Cerebellar cortex (tissue), 1 donor: ENCODE measurements at regions not wholly inside any gene's neighbourhood (a gene's known extent, or its start where the extent isn't known, plus 50 kb on each side); places are given as distances from the start of the nearest gene placed in this dataset.
"Not testable (repeated sequence)": the region's sequence is repeated elsewhere in the genome, so short reads cannot be mapped to it uniquely, and the experiment has no call there.

Source experiments
- DNase-seq: peaks from one replicate; pipeline ENCODE4 v3.0.0-alpha.2; 2015; ENCODE audit warnings: low spot score

DNA sequence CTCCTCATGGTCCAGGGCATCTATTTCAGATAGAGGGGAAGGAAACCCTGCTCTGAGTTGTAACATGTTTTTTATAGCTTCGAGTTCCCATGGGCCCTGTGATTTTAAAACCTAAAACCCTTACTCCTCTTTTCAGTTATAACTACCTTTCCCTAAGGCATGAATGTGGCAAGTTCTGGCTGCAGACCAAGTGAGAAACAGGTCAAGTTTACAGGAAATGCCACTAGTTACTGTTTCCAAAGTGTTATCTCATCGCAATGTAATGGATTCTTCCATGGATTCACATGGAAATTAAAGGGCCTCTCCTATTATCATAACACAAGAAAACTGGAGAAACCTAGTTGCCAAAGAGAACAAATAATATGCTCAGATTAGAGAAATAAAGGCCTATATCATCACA, 574.5 kb upstream of the GRAMD2B start:
- DNase-seq = no peak

DNA sequence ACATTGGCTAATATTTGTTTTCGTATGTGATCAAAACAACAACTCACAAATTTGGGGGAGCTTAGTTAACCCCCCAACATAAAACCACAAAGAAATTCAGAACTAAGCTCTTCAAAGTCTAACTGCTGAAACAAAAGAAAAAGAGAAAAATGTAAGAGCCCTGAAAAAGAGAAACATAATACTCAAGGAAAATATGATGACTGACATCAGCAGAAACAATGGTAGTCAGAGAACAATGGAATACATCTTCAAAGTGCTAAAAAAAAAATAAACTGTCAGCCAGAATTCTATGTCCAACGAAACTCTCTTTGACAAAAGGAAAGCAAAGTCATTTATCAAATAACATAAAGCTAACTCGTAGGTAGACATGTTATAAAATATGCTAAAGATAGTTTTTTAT, 566.3 kb upstream of the GRAMD2B start:
- no peak for DNase-seq

DNA sequence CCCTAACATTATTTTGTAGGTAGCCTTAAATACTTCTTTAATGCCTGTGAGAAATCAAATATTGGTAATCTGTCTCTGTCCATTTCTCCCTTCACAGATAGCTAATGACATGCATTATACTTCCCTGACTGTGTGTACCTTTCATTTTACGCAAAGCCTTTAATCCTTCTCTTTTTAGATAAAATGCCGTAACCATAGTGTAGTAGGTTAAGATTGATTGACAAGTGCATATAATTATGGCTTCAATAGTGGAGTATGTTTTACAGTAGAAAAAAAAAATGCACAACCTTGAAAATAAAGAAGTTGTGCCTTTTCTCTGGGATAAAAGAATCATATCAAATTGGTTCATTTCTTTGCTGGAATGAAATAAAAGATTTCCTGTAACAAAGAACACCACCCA, 559.6 kb upstream of the GRAMD2B start:
- no peak for DNase-seq

DNA sequence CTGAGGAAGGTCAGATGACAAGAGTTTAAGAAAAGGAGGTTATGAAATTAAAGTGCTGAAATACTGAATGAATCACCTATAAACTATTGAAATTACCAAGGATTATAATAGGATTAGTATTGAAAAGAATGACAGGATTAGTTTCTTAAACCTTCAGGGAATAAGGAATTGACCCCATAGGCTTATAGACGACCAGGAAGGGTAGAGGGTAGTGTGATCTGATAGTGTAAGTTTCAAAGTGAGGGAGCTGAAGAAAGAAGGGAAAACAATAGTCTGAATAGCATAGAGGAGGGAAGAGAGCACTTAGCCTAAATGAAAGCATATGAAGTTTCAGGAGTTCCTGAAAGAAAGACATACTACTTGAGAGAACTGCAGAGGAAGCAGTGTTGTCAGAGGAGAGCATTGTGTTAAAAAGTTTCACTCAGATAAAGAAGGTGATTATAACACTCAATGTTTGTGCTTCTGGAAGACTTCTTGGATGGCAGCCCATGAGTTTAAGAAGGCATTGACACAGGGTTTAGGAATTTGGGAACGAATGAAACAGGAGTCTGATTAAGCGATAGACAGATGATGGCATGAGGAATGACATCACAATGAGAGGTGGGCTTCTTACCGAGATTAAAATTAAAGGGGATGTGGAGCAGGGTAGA, 557.9 kb upstream of the GRAMD2B start:
- DNase-seq = no peak

DNA sequence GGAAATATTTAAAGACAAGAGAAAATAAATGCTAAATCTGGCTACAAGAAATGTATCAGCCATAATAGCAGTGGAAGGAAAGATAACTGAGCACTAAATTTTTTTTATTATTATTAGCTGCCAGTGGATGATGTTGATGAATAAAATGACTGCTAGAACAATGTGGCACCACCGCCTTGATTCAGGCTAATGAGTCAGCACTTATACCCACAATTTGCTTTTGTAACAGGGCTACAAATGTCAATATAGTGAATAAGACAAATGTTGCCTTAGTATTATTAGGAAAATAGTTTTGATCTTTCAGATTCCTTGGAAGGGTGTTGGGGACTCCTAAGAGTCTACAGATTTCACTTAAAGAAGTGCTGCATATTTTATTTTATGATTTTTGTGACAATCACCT, 555.2 kb upstream of the GRAMD2B start:
- no peak for DNase-seq

DNA sequence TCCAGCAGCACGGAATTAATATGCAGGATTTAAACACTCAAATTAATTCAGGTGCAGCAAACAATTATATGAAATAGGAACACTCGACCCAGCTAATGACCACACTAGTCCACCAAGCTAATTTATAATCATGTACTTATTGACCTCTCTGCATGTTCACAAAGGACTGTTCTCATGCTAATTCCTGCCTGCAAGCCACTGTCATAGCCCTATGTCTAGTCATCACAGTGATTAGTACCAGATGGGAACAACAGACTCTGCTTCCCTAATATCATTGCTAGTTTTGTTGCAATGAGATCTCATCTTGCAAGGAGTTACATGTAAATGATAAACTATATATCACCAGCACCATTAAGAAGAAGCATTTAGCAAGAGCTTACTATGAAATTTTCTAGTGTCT, 553.0 kb upstream of the GRAMD2B start:
- no peak for DNase-seq

DNA sequence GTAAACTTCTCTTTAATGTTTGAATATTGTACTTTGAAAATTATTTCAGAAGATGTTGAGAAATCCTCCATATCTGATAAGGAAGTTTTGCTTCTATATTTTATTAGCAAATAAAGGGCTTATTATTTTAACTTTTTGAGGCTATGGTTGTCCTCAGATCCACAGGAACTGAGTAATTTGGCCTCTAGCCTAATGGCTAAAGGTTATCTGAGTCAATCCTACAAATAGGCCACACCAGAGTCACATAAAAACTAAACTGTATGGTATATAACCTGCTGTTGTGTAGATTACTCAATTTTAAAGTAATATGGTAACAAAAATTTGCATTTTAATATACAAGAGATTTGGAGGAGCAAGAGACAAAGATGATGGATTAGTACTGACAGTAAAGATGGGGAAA, 549.2 kb upstream of the GRAMD2B start:
- DNase-seq = no peak

DNA sequence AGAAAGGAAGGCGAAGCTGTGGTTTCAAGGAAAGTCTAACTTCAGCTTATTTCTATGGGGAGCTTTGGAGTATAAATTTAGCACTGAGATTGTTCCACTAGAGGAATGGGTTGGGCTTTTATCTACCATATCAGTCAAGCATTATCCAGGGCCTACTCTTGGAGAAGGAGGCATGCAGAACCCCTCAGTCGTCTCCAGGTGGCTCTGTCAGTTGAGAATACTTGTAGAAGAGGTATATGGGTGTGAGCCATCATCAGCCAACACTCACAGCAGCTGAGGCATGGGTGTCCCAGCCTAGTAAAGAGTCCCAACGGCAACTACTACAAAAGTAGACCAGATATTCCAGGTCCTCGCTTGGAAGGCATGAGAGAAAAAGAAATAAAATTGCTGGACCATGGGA, 548.5 kb upstream of the GRAMD2B start:
- DNase-seq = peak; percentile 15

DNA sequence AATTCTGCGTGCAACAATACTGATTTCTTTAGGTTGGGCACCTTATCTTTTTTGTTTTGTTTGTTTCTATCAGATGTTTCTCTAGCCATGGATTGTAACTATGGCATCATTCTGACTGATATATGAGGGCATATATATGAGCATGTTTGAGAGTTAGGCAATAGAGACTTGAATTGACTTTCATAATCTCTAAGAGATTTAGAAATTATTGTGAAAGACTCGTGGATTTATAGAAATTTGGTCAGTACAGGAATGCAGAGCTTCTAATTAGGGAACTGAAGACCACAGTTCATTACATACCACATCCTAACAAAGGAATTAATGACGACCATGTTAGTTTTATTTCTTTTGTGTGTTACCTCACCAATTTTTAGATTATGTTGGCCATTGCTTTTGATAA, 546.0 kb upstream of the GRAMD2B start:
- no peak for DNase-seq

DNA sequence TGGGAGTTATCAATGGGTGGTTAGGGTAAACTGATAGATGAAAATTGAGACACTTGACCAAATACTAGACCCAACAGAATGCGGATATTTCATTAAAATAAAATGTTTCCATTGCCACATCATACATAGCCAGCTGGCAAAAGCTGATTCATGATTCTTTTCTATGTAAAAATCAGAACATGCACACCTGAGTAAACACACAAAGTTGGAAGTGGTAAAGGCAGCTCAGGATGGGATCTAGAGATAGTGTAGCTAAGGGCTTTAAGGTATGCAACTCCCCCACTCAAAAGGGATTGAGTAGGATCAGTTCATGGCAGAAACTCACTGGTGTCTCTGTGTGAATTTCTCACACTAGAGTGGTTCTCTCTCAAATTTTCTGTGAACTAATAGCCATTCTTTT, 541.1 kb upstream of the GRAMD2B start:
- no peak for DNase-seq

DNA sequence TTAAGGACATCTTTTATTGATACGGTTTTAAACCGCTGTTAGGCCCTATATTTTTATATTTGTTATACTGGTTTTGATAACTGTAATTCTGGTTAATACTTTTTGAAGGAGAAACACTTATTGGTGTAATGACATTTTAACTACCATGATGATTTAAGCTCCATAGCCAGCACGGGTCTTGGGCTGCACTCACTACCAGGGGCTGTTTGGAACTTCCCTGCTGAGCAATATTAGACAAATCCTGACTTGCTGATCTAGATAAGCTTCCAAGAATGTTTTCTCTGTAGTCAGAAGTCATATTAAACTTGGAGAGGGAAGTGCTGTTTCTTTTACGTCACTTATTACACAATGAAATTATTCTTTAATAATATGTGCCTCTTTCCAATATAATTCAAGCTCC, 540.0 kb upstream of the GRAMD2B start:
- DNase-seq = no peak

DNA sequence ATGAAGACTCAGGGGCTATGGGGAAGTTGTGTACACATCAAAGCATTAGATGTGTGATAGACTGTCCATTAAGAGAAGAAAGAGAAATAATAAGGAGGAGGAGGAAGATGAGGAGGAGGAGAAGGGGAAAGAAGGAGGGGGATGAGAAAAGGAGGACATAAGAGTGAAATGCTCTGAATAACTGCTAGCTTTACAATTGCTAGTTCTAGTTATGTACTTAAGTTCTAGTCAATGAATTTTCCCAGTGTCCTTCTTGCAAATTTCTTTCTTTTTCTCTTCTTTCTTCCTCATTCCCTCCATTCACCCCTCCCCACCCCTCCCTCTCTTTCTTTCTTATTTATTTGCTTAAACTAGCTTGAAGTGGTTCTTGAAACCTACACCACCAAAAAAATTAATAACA, 534.9 kb upstream of the GRAMD2B start:
- DNase-seq = no peak

DNA sequence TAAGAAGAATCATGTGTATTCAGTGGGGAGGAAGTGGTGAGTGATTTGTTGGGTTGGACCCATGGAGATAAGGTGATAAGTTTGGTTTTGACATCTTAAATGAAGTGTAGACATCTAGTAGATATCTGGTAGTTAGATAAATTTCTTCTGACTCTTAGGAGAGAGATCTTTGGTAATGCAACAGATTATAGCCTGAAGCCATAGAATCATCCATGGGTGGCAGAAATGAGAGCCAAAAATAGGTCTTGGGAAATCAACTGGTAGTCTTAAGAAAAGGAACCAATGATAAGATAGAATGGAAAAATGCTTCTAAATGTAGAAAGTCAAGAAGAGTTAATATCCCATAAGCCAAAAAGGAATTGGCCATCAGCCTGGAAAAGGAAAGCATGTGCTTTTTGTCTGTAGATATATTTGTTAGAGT, 532.7 kb upstream of the GRAMD2B start:
- no peak for DNase-seq

DNA sequence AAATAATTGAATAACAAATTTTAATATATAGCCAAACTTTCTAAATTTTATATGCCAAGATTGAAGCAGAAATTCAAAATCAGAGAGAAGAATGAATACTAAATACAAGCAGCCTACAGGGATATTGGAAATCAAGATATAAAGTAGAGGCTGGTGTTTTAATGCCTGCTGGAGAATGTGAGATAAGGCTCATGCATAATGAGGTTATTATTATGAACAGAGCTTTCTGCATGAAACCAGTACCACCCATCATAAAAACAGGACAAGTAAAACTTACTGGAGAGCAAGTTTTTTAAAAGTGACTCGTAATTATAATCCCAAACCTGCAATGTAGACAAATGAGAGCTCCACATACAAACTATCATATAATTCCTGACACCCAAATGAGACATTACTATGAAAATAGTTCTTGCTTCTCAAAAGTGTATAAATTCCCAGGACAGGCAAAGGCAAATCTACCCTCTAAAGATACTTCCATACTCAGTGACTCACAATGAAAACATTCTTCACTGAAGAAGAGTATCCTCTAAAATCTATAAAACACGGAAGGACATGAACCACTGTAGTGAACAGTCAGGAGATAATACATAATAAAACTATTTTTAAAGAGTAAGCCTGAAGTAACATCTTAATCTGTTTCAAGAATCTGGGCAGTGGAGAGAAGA, 532.0 kb upstream of the GRAMD2B start:
- no peak for DNase-seq

DNA sequence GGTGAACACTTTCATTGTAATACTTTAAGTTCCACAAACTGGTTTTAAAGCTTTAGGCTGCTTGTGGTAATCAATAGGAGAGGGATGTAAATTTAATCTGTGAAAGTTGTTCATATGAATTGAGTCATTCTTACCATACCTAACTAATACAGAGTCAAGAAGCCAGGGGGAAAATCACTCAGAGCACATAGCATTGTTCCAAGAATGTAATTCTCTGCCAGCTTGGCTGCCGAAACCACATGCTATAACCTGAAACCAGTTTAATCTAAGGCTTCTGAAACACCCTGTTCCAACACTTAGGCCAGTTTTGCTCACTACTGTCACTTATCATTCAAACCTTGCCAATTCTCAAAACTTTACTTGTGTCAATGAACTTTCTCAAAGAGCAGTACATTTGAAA, 528.8 kb upstream of the GRAMD2B start:
- no peak for DNase-seq

DNA sequence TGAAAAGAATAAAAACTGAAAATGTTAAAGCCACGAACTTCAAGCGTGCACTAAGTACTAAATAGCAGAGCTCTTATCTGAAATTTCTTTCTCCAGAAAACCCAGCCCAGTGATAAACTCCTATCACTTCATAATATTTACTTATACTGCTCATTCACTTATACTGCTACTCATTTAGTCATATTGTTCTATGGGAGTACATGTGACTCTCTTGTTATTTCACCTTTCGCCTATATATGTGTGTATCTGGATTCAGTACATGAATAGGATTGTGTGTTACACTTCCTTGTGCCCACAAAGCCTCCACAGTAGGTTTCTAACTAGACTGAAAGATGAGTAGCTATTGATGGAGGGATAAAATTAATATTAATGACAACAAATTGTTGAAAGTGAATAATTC, 526.8 kb upstream of the GRAMD2B start:
- no peak for DNase-seq

DNA sequence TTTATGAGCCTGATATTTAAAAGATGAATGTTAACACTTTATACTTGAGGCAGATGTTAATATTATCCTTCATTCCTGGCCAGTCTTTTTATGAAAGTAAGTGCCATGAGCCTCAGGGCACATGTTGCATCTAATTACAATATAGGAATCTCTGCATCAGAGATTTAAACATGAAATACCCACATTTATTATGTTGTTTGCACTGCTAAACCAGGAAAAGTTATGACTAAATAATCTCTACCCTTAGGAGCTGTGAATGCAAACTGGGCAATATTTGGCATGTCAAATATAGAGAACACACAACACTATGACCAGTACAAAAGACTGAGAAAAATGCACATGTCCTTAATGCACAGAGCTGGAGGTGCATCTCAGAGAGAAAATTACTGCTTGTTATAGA, 526.1 kb upstream of the GRAMD2B start:
- no peak for DNase-seq

DNA sequence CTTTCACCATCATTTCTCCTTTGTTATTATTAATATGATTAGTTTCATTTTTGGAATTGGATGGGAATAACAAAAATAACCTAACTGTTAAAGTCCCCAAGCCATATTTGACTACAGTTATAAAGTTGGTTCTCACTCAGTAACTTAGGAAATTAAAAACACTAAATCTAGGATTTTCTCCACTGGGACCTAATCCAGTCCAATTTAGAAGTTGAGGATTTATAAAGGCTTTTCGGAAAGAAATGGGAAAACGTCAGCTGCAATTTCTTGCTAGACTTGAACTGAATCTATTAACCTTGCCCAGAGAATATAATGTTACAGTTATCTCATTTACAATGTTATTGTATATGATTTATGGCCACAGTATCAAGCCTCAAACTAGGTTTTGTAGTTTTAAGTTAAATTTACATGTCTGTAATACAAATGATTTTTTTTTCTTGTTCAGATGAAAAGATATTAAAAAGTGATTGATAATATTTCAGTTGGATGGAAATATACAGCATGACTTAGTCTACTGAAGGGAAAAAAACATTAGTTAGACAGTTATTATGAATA, 524.3 kb upstream of the GRAMD2B start:
- no peak for DNase-seq

DNA sequence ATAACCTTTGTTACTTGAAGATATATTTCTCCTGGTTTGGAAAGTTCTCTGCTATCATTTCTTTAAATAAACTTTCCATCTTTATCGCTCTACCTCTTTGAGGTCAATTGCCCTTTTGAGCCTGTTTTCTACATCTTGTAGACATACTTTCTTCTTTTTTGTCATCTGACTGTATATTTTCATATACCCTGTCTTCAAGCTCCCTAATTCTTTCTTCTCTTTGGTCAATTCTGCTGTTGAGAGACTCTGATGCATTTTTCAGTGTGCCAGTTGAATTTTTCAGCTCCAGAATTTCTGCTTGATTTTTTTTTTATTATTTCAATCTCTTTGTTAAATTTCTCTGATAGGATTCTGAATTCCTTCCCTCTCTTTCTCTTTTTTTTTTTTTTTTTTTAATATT, 511.2 kb upstream of the GRAMD2B start:
- no peak for DNase-seq

DNA sequence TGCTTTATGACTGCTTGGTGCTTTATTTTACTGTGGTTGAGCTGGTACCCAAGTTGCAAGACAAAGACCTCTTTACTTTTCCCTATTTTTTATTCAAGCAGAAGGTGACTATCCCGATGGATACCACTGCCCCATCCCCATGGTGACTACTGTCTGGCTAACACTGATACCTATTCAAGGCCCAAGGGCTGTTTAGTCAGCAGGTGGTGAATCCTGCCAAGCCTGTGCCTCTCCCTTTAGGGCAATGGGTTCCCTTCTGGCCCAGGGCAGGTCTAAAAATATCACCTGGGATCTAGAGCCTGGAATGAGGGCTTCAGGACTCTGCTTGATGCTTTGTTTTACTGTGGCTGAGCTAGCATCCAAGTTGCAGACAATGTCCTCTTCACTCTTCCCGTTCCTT, 510.0 kb upstream of the GRAMD2B start:
- no peak for DNase-seq

DNA sequence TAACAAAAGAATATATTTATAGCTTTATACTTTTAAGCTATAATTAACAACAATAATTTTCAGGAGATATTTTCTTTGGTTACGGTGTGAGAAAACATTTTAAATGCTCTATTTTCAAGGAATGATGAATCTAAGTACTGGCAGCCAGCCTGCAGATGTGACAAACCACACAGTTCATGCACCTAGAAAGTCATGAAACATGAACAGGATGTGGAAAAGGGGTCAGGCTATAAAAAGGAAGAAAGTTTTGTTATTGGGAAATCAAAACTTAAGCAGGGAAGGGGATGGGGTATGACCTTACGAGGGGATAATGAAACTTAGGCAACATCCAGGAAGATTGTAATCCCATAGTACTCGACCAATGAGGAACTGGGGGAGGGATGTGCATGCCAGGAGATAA, 508.7 kb upstream of the GRAMD2B start:
- DNase-seq = no peak

DNA sequence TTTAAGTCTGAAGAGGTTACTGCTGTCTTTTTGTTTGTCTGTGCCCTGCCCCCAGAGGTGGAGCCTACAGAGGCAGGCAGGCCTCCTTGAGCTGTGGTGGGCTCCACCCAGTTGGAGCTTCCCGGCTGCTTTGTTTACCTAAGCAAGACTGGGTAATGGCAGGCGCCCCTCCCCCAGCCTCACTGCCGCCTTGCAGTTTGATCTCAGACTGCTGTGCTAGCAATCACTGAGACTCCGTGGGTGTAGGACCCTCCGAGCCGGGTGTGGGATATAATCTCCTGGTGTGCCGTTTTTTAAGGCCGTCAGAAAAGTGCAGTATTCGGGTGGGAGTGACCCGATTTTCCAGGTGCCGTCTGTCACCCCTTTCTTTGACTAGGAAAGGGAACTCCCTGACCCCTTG, 499.3 kb upstream of the GRAMD2B start:
- DNase-seq = not testable (repeated sequence)

DNA sequence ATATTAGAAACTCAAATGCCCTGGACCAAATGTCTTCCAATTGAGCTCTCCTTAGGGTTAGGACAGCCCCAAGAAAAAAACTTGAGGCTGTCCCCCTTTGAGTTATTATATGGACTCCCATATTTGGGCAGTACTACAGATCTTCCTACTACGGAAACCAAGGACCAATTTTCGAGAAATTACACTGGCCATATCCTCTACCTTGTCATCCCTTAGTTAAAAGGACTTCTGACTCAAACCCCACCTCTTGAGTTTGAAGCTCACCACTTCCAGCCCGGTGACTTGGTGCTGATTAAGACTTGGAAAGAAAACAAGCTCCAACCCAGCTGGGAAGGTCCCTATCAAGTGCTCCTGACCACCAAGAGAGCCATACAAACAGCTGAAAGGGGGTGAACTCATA, 497.0 kb upstream of the GRAMD2B start:
- DNase-seq = no peak

DNA sequence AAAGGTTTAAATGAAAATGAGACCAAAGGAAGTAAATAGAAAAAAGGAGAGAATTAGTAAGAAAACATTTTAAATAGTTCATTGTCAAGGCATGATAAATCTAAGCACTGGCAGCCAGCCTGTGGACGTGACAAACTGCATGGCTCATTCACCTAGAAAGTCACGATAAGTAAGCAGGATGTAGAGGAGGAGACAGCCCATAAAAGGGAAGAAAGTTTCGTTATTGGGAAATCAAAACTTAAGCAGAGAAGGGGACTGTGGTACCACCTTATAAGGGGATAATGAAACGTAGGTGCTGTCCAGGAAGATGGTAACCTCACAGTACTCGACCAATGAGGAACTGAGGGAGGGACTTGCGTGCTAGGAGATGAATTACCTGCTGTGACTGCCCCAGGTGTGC, 494.5 kb upstream of the GRAMD2B start:
- no peak for DNase-seq
